NCI-H510A (cell line): ENCODE measurements at regions not wholly inside any gene's neighbourhood (a gene's known extent, or its start where the extent isn't known, plus 50 kb on each side); places are given as distances from the start of the nearest gene placed in this dataset.

Source experiments
- DNase-seq: peaks from one replicate; lab custom pipeline; 2025; lab: John Stamatoyannopoulos, UW

DNA sequence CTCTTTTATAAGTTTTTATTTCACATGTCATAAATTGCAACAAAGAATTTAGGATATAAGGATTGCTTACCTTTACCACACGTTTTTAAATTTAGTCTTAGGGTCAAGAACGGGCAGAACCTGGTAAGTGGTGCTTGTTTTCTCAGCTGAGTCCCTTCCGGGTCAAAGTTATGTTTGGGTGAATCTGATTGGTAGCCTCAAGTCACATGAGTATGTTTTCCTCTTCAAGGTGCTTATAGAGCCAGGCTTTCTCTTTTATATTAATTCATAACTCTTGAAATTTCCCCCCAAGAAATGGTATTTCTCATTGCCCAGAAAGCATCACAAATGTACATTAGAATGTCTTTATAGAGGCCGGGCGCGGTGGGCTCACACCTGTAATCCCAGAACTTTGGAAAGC is 415.7 kb upstream of the ROBO2 start:
- DNase-seq: no peak

DNA sequence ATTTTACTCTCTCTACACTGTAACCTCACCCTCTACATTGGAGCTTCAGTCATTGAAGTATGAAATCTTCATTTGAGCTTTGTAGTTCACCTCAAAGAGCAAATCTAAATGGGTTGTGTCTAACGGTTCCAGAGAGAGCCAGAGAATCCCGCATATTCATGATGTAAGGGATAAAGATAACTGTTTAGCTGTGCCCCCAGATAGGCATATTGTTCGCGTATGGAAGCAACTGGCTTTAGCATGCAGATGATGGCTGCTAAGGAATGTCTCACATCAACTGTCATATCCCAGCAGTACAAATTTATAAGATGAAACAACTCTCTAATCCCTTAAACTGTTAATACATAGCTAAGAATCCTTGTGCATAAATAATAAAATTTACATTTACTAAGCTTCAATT is 412.7 kb upstream of the ROBO2 start:
- no peak for DNase-seq

DNA sequence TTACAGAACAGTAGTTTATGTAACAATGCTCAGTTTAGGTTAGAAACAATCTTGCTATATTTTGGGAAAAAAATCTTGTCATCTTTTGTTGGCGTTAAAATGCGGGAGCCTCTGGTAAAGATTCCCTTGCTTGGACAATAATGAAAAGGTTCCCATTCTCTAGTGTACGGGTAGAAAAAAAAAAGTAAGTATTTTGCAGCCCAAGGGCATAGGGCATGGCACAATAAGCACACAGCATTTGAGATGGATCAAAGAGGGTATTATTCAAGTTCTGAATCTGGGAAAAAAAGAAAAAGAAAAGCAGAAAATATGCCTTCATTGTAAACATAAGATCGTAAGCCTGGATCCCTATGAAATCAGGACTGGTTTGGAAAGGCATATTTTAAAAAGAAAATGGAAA is 408.6 kb upstream of the ROBO2 start:
- DNase-seq: no peak

DNA sequence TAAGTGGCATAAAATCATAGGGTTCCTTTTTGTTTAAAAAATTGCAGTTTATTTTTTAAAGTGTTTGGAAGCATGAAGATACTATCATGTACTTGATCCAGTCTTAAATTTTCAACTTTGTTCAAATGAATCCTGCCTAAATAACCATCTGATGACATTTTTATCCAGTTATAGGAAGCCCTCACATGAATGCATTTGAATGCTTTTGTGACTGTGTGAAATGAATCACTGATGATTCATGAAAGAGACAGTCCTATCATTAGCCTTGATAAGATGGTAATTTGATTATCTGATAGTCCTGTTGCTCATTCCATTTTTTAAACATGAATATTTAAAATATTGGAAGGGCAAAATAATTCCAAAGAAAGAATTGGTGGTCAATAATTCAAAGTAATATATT is 401.9 kb upstream of the ROBO2 start:
- DNase-seq: no peak

DNA sequence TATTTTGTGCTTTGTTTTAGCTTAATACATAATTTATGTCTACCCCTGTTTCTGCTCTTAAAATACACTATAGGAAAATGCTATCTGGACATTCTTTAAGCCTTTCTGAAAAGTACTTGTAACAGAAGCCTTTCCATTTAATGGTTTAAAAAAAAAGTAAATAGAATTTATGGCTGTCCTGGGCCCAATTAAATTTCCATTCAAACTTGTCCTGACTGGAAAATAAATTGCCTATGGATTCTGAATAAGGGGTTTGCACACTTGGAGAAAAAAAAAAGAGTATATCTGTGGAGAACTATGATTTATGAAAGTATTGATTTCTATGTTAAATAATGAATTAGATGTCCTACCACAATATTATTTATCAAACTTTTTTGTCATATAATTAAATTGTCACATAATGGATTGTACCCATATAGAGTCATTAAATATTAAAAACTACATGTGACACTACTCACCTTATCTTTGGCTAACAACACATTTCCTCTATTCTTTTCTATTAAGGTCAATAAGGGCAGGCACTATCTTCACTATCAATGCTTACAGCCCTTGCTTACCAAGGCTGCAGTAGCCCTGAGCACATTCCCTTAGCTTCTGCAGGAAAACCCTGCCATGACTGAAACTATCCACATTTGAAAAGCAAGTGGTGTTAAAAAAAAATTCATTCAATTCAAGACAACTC is 396.1 kb upstream of the ROBO2 start:
- DNase-seq: no peak

DNA sequence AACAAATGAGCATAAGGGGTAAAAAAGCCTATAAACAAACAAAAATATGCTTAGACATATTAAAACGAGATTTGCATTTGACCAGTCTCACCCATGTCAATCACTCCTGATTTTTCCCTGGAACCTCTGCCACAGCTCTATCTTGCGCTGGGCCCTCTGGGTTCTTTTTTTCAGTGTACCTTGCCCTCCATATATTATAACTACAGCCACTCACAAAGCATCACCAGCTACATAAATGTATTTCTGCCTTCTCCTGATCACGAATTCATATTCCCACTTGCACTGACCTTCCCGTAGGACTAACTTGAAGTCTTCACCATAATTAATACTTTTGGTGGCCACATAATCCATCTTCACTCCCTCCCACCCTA is 395.6 kb upstream of the ROBO2 start:
- DNase-seq: no peak

DNA sequence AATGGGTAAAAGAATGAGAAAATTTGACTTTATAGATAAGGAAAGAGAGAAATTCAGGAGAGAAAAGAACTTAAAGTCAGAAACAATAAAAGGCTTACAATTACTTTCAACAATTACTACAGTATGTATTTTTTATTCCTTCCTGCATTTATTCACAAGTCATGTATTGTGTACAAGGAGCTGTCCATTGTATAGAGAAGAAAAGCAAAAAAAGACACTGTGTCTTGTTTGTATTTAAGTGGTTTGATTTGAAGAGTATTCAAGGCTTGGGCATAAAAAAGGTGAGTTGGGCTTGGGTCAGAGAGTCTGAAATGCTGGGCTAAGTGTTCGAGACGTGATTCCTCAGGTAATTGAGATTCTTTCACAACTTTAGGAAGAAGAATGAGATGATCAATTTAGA is 394.2 kb upstream of the ROBO2 start:
- no peak for DNase-seq

DNA sequence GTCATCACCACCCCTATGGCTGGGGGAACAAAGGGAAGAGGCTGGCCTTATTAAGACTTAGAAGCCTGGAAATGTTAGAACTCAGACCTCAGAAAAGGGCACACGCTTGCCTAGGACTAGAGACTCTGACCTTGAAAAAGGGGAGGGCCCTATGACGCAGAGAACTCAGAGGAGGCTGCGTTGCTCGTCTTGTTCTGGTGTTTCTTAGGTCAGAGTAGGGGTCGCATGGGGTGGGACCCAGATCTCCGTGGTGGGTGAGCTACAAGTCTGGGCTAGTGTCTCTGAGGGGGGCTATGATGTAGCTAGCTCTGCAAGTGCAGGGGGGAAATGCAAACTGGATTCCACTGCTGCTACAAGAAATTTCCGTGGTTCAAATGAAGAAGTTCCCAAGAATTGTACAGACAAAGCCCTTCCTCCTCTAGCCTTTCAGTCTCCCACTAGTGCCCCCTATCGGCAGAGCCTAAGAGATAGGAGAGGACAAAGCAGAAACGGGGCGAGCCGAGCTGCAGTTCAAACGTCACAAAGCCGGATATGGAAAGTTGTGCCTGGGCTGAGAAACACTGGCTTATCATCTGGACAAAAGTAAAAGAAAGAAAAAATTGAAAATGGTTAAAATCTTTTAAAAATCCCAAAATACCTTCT is 392.9 kb upstream of the ROBO2 start:
- no peak for DNase-seq

DNA sequence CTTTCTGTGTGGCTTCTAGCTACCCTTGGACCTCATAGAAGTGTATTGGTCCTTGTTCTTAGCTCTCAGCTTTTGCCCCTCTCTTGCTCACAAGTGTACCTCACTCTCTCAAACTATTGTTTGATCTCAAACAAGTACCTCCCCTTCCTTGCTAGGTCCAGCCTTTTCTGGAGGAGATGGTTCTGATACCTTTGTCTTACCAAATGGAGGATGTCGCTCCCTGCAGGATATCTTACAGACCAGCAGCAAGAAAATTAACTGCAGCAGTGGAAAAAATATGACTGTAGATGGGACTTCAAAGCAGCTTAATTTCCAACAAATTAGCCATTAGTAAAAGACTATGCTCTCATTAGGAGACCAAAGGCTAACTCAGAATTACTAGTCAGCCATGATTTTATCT is 388.1 kb upstream of the ROBO2 start:
- no peak for DNase-seq

DNA sequence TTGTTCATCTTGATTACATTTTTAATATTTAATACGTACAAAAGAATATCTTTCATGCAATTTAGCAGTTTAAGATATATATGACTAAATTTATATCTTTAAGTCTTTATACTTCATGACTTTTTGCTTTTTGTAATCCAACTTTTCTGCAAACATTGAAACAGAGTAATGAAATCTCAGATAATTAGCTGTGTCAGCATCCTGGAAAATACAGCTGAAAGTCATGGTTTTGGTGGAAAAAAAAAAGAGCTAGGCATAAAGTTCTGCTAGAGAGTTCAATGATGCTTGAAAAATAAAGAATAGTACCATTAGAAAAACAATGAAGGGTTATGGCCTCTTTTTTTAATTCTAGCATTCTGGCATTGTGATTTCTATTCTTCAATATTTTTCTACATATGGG is 387.4 kb upstream of the ROBO2 start:
- no peak for DNase-seq

DNA sequence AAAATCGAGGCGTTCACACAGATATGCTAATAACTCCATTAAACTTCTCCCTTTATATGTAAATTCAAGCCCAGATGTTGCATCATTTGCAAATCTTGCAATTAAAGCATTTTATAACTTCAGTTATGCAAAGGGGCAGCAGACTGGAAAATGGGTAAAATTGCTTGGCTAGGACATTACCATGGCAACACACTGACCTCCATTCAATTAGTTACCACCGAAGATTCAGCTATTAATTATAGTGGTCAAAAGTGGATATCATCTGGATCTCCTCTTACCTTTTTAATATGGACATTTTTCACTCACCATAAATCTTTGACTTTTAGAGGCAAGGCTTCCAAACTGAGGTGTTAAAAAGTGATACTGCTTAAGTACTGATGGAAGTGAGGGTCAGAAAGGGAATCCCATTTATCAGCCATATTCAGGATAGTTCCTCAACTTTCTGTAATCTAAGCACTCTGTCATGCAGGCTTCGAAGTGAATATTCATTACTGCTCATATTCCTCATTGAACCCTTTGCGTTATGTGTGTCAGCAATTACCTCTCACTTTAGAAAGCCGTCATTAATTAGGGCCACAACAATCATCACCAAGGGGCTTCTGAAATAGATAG is 386.2 kb upstream of the ROBO2 start:
- no peak for DNase-seq

DNA sequence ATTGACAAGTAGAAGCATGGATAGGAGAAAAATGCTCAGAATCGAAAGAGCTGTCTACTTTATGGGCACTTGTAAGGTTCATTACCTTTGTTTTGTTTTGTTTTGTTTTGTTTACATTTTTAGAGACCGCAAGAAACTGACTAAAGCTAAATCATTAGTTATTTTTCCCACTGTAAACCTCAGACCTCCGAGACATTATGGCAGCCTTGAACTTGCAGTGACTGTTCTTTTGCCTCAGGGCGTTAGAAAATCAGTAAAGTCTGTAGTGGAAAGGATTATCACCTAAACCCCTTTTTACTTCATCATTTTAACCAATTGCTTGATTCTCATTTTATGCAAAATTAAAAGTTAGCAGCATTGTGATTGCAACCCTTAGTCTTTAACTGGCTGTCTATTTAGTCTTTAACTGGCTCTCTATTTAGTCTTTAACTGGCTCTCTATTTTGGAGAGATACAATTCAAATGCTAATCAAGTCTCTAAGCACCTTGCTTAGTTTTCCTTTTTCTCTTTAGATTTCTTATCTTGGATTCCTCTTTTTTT is 383.3 kb upstream of the ROBO2 start:
- DNase-seq: no peak

DNA sequence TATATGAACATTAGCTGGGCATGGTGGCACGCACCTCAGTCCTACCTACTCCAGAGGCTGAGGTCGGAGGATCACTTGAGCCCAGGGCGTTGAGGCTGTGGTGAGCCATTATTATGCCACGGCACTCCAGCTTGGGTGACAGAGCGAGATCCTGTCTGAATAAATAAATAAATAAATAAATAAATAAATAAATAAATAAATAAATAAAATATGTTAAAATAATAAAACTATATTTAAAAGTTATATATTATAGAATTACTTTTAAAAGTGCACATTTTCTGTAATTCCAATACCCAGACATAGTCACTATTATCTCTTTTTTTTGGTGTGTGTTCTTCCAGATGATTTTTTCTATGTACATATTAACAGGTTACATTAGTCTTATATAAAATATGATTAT is 382.0 kb upstream of the ROBO2 start:
- no peak for DNase-seq

DNA sequence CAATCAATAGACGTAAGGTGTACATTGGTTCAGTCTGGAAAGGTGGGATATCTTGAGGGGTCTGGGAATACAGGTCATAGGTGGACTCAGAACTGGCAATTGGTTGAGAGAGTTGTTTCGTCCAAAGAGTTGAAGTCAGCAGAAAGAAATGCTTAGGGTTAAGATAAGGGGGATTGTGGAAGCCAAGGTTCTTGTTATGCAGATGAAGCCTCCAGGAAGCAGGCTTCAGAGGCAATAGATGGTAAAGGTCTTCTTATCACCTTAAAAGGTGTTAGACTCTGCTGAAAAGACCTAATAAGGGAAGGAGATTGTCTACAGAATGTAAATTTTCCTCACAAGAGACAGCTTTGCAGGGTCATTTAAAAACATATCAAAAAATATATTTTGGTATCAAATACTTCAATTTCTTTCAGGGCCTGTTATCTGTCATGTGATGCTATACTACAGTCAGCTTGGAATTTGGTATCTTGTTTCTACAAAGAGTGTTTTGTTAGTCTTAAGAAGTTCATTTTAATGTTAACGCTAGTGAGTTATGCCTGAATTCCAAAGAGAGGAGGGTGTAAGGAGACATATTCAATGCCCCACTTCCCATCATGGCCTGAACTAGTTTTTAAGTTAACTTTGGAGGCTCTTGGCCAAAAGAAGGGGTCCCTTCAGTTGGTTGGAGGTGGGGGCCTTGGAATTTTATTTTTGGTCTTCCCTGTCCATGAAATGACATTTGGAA is 378.2 kb upstream of the ROBO2 start:
- no peak for DNase-seq

DNA sequence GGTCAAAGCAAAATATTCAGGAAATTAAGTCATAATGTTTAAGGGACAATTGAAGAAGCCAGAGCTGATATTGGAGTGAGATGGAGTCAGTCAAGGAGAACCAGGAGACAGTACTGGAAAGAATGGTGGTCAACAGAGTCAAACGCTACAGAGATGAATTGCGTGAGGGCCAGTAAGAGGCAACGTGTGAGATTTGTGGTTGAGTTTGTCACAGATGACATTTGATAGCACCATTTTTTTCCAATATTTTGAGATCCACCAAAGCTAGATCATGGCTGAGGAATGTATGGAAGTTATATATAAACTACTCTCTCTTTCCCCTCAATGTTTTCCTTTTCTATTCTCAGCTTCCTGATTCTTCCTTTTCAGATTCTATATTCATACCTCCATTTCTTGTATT is 375.1 kb upstream of the ROBO2 start:
- DNase-seq: no peak

DNA sequence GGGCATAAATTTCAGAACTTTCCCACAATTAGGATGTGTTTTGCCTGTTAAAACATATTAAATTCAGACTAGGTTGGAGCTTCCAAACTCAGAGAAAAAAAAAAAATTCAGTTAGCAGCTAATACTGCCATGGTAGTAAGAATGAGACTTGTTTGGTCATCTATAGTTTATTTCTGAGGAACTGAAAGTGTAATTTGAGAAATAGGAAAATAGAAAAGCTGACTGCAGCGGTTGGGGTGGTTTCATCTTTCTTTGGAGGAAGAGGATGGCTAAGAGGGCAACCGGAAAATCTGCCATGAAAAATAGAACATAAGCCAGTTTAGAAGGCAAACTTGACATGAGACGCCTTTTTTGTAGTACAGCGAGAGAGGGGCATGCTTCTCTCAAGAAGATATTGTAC is 371.2 kb upstream of the ROBO2 start:
- DNase-seq: no peak

DNA sequence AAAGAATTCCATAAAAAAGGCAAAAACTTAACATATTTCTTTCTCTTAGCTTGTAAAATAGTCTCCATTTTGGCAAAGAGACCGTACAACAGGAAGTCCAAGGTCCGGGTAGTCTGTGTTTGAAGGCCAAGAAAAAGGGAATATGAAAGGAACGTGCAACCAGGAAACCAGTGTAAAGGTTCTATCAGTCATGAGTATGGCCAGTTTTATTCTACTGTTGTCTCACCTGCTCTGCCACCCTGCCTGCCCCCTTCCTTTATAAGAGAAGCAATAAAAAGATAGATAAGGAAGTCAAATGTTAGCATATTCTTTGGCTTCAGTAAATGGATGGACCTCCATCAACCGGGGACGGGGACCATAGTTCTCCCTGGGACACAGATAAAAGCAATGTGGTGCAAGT is 370.6 kb upstream of the ROBO2 start:
- no peak for DNase-seq

DNA sequence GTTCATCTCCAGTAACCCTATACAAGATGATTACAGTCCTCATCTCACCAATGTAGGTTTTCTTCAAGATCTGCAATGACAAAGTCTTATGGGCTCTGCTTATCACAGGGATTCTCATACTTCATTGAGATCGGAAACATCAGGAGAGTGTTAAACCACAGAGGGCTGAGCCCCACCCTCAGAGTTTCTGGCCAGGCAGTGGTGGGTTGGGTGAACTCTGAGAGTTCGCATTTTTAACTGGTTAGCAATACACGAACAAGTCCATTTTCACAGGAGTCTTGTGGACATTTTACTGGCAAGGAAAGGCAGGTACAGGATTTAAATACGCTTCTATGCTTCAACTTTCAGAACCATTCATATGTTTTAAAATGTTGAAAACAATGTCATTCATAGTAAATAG is 366.7 kb upstream of the ROBO2 start:
- DNase-seq: no peak

DNA sequence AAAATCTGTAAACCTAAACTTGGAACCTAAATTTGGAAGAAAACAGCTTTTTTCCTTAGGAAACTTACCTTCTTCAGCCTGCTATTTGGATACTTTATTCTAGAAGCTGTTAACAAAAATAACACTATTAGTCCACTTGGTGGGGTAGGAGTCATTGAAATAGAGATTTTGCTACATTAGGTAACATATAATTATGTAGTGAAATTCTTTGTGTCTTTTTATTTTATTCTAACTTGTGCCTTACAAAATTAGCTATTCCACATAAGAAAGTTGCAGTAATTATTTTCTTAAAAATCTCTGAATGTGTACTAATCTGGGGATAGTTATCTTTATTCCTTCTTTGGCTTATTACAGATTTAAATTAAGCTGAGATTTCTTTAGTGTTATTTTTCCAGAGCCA is 360.4 kb upstream of the ROBO2 start:
- DNase-seq: no peak

DNA sequence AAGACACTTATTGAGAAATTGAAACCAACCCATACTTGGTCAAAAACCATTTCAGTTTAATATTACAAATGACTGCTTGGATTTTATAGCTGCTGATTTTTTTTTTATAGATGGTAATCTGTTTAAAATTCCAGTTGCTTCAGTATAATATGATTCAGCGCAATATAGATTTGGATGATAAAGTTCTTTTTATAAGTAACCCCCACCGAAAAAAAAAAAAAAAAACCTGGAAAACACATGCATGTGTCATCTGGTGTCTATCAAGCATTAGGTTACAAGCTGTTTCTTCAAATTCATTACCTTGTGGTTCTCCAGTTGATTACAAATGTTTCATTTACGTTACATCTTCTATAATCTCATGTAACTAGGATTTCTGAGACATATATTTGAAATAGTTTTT is 356.6 kb upstream of the ROBO2 start:
- no peak for DNase-seq

DNA sequence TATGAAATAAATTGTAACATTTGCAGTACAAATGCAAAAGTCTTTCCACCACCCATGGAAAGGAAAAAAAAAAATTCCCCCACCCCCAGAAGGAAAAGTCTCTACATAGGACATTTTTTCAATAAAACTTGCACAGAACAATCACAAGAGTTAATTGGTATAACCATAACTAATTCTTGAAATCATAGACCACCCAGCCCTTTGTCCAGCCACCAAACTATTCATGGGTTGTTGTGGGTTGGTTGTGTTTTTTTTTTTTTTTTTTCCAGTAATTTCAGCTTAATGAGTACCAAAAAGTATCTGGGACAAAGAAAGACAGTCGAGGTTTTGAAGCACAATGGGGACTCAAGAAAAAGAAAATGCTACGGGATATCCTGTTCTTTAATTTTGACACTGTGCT is 355.0 kb upstream of the ROBO2 start:
- DNase-seq: no peak

DNA sequence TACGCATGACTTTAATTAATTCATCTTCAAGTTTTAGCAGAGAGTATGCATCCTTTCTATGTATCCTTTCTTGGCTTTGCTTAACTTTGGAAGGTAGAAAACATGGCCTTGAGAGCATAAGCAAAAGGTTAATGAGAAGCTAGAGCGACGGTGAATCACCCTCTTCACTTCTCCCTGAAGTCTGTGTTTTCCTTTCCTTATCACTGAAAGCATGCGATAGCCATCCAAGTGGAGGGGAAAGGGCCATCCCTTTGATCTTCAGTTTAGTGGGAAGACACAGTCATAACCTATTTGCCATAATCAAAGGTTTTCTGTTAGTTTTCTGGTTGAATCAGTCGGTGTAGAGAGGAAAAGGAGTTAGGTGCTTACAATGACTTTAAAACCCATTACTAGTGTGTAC is 354.0 kb upstream of the ROBO2 start:
- no peak for DNase-seq

DNA sequence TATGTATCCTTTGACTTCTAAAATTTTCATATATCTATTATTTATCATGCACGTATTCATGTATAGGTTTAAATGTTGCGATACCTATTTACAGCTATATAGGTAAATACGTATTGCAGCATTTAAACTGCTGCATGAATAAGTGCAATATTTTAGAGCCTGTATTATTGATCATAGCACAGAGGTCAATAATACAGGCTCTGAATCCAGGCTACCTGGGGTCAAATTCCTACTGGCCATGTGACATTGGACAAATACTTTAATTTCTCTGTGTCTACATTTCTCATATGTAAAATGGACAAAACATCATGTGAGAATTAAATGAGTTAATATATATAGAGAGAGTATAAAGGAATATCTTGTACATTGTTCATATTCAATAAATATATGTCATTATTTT is 352.9 kb upstream of the ROBO2 start:
- DNase-seq: no peak
